Mammary epithelial cell (primary cell): ENCODE measurements at regions not wholly inside any gene's neighbourhood (a gene's known extent, or its start where the extent isn't known, plus 50 kb on each side); places are given as distances from the start of the nearest gene placed in this dataset.

Experiments used
- CTCF ChIP-seq, 2 donors: IDR thresholded peaks in 1 of 2; conservative IDR thresholded peaks in 1 of 2; 2 replicates each; pipeline ENCODE4 v1.5.1; 2011 to 2012; ENCODE audit warnings: inconsistent platforms in 2 of 2, low read length in 2 of 2, mild to moderate bottlenecking in 2 of 2, control low read depth in 1 of 2, low read depth in 1 of 2; ENCODE audit not compliant: insufficient read depth in 1 of 2; ENCODE audit errors: extremely low read depth in 1 of 2
- EZH2 ChIP-seq: IDR thresholded peaks from 2 replicates; pipeline ENCODE4 v1.6.1; 2012; ENCODE audit warnings: low read length, inconsistent platforms, borderline replicate concordance

- TF ChIP-seq CTCF (conservative IDR thresholded peaks at IDR 0.05 in 1 of 2, IDR thresholded peaks at IDR 0.05 in 1 of 2; ENCODE audit: extremely low read depth in 1 of 2, insufficient read depth in 1 of 2, low read depth in 1 of 2, low read length in 2 of 2) (no peak), EZH2 (no peak)
Observed at GRCh38 chr22:48511211-48511610, 1316.5 kb downstream of the BRD1 start.
